GM23338 (cell line): ENCODE measurements at regions not wholly inside any gene's neighbourhood (a gene's known extent, or its start where the extent isn't known, plus 50 kb on each side); places are given as distances from the start of the nearest gene placed in this dataset.

Experiments
- ATAC-seq: fragments of 200-7000 bp; cut with Tn5 transposase; 3 replicates; pipeline ENCODE4 v1.9.1; 2020
- DNase-seq: peaks from one replicate; pipeline ENCODE4 v3.0.0-alpha.2; 2015; ENCODE audit warnings: low spot score
- H2AFZ ChIP-seq: fragments of 200-600 bp; sonication (generic); 2 replicates; pipeline ENCODE4 v1.8.0; 2016; ENCODE audit warnings: antibody characterized with exemption, mild to moderate bottlenecking, moderate library complexity
- H3F3A ChIP-seq: fragments of 200-600 bp; sonication (generic); replicated peaks from 2 replicates; pipeline ENCODE4 v1.8.0; 2017; ENCODE audit warnings: antibody characterized with exemption, mixed run types, low read depth
- H3K27ac ChIP-seq: fragments of 200-600 bp; sonication (generic); 2 replicates; pipeline ENCODE4 v1.6.1; 2016; ENCODE audit warnings: low read depth
- H3K27me3 ChIP-seq: fragments of 200-600 bp; sonication (generic); 2 replicates; pipeline ENCODE4 v1.8.0; 2016; ENCODE audit warnings: mild to moderate bottlenecking, mixed run types, moderate library complexity; ENCODE audit not compliant: insufficient read depth
- H3K36me3 ChIP-seq: fragments of 200-600 bp; sonication (generic); 2 replicates; pipeline ENCODE4 v1.8.0; 2016; ENCODE audit warnings: mild to moderate bottlenecking; ENCODE audit not compliant: insufficient read depth
- H3K4me1 ChIP-seq: fragments of 200-600 bp; sonication (generic); 2 replicates; pipeline ENCODE4 v1.8.0; 2016; ENCODE audit warnings: mild to moderate bottlenecking, moderate library complexity; ENCODE audit not compliant: insufficient read depth
- H3K4me2 ChIP-seq: fragments of 200-600 bp; sonication (generic); 2 replicates; pipeline ENCODE4 v1.7.1; 2017; ENCODE audit warnings: mixed run types
- H3K4me3 ChIP-seq: fragments of 200-600 bp; sonication (generic); 2 replicates; pipeline ENCODE4 v1.6.1; 2016; ENCODE audit warnings: mixed run types
- H3K79me2 ChIP-seq: fragments of 200-600 bp; sonication (generic); replicated peaks from 2 replicates; pipeline ENCODE4 v1.8.0; 2017; ENCODE audit warnings: mild to moderate bottlenecking; ENCODE audit not compliant: insufficient read depth
- H3K9me2 ChIP-seq: fragments of 200-600 bp; sonication (generic); 2 replicates; pipeline ENCODE4 v1.8.0; 2017; ENCODE audit not compliant: insufficient read depth
- H4K20me1 ChIP-seq: fragments of 200-600 bp; sonication (generic); replicated peaks from 2 replicates; pipeline ENCODE4 v1.8.0; 2017; ENCODE audit warnings: mild to moderate bottlenecking; ENCODE audit not compliant: insufficient read depth
- H3K27ac Mint-ChIP-seq: 2 replicates; pipeline ENCODE4 v1.8.0; 2020; ENCODE audit warnings: inconsistent platforms, mild to moderate bottlenecking, moderate library complexity, mixed read lengths
- H3K27me3 Mint-ChIP-seq: 3 replicates; pipeline ENCODE4 v1.8.0; 2022; ENCODE audit warnings: low read depth, mild to moderate bottlenecking, moderate library complexity, mixed read lengths, inconsistent platforms; ENCODE audit not compliant: insufficient read depth, poor library complexity
- H3K36me3 Mint-ChIP-seq: 3 replicates; pipeline ENCODE4 v1.8.0; 2021; ENCODE audit warnings: low read depth, mild to moderate bottlenecking, inconsistent platforms, moderate library complexity, mixed read lengths
- H3K4me1 Mint-ChIP-seq: 3 replicates; pipeline ENCODE4 v1.8.0; 2020; ENCODE audit warnings: mild to moderate bottlenecking, inconsistent platforms, mixed read lengths
- H3K4me3 Mint-ChIP-seq: 3 replicates; pipeline ENCODE4 v1.8.0; 2021; ENCODE audit warnings: moderate library complexity, mild to moderate bottlenecking, inconsistent platforms, mixed read lengths
- H3K9me3 Mint-ChIP-seq: 3 replicates; pipeline ENCODE4 v1.8.0; 2020; ENCODE audit warnings: moderate library complexity, mild to moderate bottlenecking, inconsistent platforms, mixed read lengths
- CREB1 ChIP-seq: fragments of 250-450 bp; sonication (Bioruptor Pico); IDR thresholded peaks from 2 replicates; pipeline ENCODE4 v1.5.0; 2020; ENCODE audit warnings: low read depth, mild to moderate bottlenecking, moderate library complexity
- CTCF ChIP-seq, 2 experiments: fragments of 200-600 bp in 1 of 2; sonication (generic) in 1 of 2; conservative IDR thresholded peaks; 2 replicates each; pipeline versions ENCODE4 v1.5.1 to v1.6.1; 2016 to 2017; ENCODE audit warnings: antibody characterized with exemption in 2 of 2, low read depth in 2 of 2, mild to moderate bottlenecking in 2 of 2, moderate library complexity in 1 of 2
- ETS1 ChIP-seq: IDR thresholded peaks from 2 replicates; pipeline ENCODE4 v1.6.1; 2016; ENCODE audit warnings: antibody characterized with exemption
- EZH2 ChIP-seq: fragments of 200-600 bp; sonication (generic); IDR thresholded peaks from one replicate; pipeline ENCODE4 v1.8.0; 2017; ENCODE audit warnings: antibody characterized with exemption, mild to moderate bottlenecking, low read depth; ENCODE audit not compliant: unreplicated experiment
- EZH2phosphoT487 ChIP-seq: fragments of 200-600 bp; sonication (generic); IDR thresholded peaks from one replicate; pipeline ENCODE4 v1.8.1; 2018; ENCODE audit warnings: antibody characterized with exemption; ENCODE audit not compliant: unreplicated experiment
- JUNB ChIP-seq: IDR thresholded peaks from one replicate; pipeline ENCODE4 v1.6.1; 2016; ENCODE audit warnings: antibody characterized with exemption; ENCODE audit not compliant: unreplicated experiment
- NANOG ChIP-seq: IDR thresholded peaks from 2 replicates; pipeline ENCODE4 v1.6.1; 2016; ENCODE audit warnings: antibody characterized with exemption, borderline replicate concordance
- STAT1 ChIP-seq: IDR thresholded peaks from one replicate; pipeline ENCODE4 v1.6.1; 2016; ENCODE audit warnings: antibody characterized with exemption; ENCODE audit not compliant: unreplicated experiment
- ZNF114 ChIP-seq: fragments of 250-450 bp; sonication (Bioruptor Pico); IDR thresholded peaks from 2 replicates; pipeline ENCODE4 v1.5.0; 2020; ENCODE audit warnings: mild to moderate bottlenecking, moderate library complexity
- ZNF462 ChIP-seq: fragments of 250-450 bp; sonication (Bioruptor Pico); IDR thresholded peaks from 2 replicates; pipeline ENCODE4 v1.5.0; 2020; ENCODE audit warnings: mild to moderate bottlenecking, moderate library complexity

GRCh38 chr2:45272549-45273265, 263.5 kb upstream of the SIX2 start:
- Histone ChIP-seq H3K4me1 (peaks cover 14% of the 10 kb centered on the region; the same call in 1 of the 2 replicates), H3K79me2 (no peaks in the 10 kb centered on the region), H3K4me3 (no peak overlapping the region), H3K36me3 (no peaks in the 10 kb centered on the region), H4K20me1 (no peaks in the 10 kb centered on the region), H3K27me3 (no peaks in the 10 kb centered on the region), H3F3A (no peaks in the 10 kb centered on the region), H3K9me2 (peaks cover 10% of the 10 kb centered on the region; the same call in 1 of the 2 replicates), H2AFZ (no peak overlapping the region; the same call in 1 of the 2 replicates), H3K4me2 (no peak overlapping the region), H3K27ac (no peak overlapping the region)
- ATAC-seq (no peak), DNase-seq (no peak)
- H3K27ac Mint-ChIP-seq = no peak overlapping the region
- no peak overlapping the region for H3K4me3 Mint-ChIP-seq
- H3K36me3 Mint-ChIP-seq = no peaks in the 10 kb centered on the region
- peaks cover 25% of the 10 kb centered on the region for H3K4me1 Mint-ChIP-seq
- no peaks in the 10 kb centered on the region for H3K9me3 Mint-ChIP-seq
- no peak for TF ChIP-seq ZNF114 (CRISPR knock-in tag)
- no peak for TF ChIP-seq JUNB
- no peak for TF ChIP-seq EZH2phosphoT487
- no peak for TF ChIP-seq CREB1 (CRISPR knock-in tag)
- peaks cover 5% of the 10 kb centered on the region for H3K27me3 Mint-ChIP-seq

- H3K4me2 ChIP-seq = no peak overlapping the region
- Mint-ChIP-seq H3K4me3 (no peak overlapping the region), H3K27me3 (peaks cover 3% of the 10 kb centered on the region), H3K9me3 (0 out of 3 replicates have a peak, but pooled peaks cover 4% of the 10 kb centered on the region), H3K4me1 (peaks cover 21% of the 10 kb centered on the region), H3K36me3 (peaks cover 3% of the 10 kb centered on the region; the same call in 1 of the 3 replicates), H3K27ac (no peak overlapping the region)
- no peaks in the 10 kb centered on the region for H4K20me1 ChIP-seq
- H3K27me3 ChIP-seq = no peaks in the 10 kb centered on the region
- H3K79me2 ChIP-seq = no peaks in the 10 kb centered on the region
- no peak overlapping the region for H2AFZ ChIP-seq
- ATAC-seq (no peak), DNase-seq (no peak)
- H3F3A ChIP-seq = no peaks in the 10 kb centered on the region
- H3K36me3 ChIP-seq = no peaks in the 10 kb centered on the region
- no peak overlapping the region for H3K27ac ChIP-seq
- H3K4me3 ChIP-seq = no peak overlapping the region
- peaks cover 6% of the 10 kb centered on the region; the same call in 1 of the 2 replicates for H3K4me1 ChIP-seq
- H3K9me2 ChIP-seq = 0 out of 2 replicates have a peak, but pooled peaks cover 3% of the 10 kb centered on the region
- TF ChIP-seq EZH2 (no peak), CTCF (conservative IDR thresholded peaks at IDR 0.05; ENCODE audit: low read depth in 2 of 2) (no peak), ZNF462 (CRISPR knock-in tag) (no peak), ETS1 (no peak), NANOG (no peak), CREB1 (CRISPR knock-in tag) (no peak), JUNB (no peak), STAT1 (no peak), EZH2phosphoT487 (no peak)
Observed at GRCh38 chr2:45269149-45269793, 260.0 kb upstream of the SIX2 start.
